ENCODE measurements at regions not wholly inside any gene's neighbourhood (a gene's known extent, or its start where the extent isn't known, plus 50 kb on each side); places are given as distances from the start of the nearest gene placed in this dataset.

DNA sequence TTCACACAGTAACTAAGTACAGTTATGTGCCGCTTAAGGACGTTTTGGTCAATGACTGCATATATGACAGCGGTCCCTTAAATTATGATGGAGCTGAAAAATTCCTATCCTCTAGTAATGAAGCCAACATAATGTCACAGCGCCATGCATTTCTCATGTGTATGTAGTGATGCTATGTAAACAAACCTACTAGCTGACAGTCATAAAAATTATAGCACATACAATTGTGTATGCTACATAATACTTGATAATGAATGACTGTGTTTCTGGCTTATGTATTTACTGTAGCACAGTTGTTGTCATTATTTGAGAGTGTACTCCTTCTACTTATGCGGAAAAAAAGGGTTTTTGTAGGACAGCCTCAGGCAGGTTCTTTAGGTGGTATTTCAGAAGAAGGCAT is 99.7 kb downstream of the DACT1 start:
- H3K27ac Mint-ChIP-seq (ENCODE audit: low read depth, unreplicated experiment), result no peak overlapping the region
- no peak overlapping the region for H3K4me3 Mint-ChIP-seq (ENCODE audit: unreplicated experiment)
- CTCF ChIA-PET, result interaction anchor here (0.7 kb wide), 1 partner anchor 14 kb away, joined by 4 read pairs; no protein-coding TSS in a partner anchor
- H3K4me1 Mint-ChIP-seq (ENCODE audit: insufficient read depth, unreplicated experiment), result no peaks in the 10 kb centered on the region
- POLR2A ChIA-PET, result no interaction called here
- DNase-seq (ENCODE audit: unreplicated experiment), result no peak
- no TSS peak for BruUV-seq (replicated peaks)
- peaks cover 89% of the 10 kb centered on the region for H3K27me3 Mint-ChIP-seq (ENCODE audit: insufficient read depth, unreplicated experiment)
- intact Hi-C loops (cut with micrococcal nuclease), result no loop called here
- no peaks in the 10 kb centered on the region for H3K9me3 Mint-ChIP-seq (ENCODE audit: unreplicated experiment)
- TF ChIP-seq, protein P1, sequence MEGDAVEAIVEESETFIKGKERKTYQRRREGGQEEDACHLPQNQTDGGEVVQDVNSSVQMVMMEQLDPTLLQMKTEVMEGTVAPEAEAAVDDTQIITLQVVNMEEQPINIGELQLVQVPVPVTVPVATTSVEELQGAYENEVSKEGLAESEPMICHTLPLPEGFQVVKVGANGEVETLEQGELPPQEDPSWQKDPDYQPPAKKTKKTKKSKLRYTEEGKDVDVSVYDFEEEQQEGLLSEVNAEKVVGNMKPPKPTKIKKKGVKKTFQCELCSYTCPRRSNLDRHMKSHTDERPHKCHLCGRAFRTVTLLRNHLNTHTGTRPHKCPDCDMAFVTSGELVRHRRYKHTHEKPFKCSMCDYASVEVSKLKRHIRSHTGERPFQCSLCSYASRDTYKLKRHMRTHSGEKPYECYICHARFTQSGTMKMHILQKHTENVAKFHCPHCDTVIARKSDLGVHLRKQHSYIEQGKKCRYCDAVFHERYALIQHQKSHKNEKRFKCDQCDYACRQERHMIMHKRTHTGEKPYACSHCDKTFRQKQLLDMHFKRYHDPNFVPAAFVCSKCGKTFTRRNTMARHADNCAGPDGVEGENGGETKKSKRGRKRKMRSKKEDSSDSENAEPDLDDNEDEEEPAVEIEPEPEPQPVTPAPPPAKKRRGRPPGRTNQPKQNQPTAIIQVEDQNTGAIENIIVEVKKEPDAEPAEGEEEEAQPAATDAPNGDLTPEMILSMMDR (IDR thresholded peaks at IDR 0.05; ENCODE audit: unreplicated experiment), result no peak
- H3K36me3 Mint-ChIP-seq (ENCODE audit: insufficient read depth, unreplicated experiment), result peaks cover 6% of the 10 kb centered on the region

DNA sequence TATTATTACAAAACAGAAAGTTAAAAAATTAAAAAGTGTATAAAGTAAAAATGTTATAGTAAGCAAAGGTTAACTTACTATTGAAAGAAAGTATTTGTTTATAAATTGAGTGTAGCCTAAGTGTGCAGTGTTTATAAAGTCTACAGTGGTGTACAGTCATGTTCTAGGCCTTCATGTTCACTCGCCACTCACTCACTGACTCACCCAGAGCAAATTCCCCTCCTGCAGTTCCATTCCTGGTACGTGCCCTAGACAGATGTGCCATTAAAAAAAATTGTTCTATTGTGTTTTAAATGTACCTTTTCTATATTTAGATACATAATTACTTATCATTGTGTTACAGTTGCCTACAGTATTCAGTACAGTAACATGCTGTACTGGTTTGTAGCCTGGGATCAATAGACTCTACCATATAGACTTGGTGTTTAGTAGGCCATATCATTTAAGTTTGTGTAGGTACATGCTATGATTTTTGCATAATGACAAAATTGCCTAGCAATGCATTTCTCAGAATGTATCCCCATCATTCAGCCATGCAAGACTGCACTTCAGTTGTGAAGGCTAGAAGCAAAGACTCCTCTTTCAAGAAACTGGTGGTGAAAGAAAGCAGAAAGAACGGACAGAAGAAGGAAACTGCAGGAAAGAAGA is 100.6 kb downstream of the DACT1 start:
- DNase-seq (ENCODE audit: unreplicated experiment), result peak; percentile 63
- H3K9me3 Mint-ChIP-seq (ENCODE audit: unreplicated experiment), result no peaks in the 10 kb centered on the region
- TF ChIP-seq, protein P1 (IDR thresholded peaks at IDR 0.05; ENCODE audit: unreplicated experiment), result no peak
- no peaks in the 10 kb centered on the region for H3K4me1 Mint-ChIP-seq (ENCODE audit: insufficient read depth, unreplicated experiment)
- ChIA-PET CTCF (interaction anchor here (0.7 kb wide), 1 partner anchor 13 kb away, joined by 4 read pairs; no protein-coding TSS in a partner anchor), POLR2A (no interaction called here)
- peaks cover 6% of the 10 kb centered on the region for H3K36me3 Mint-ChIP-seq (ENCODE audit: insufficient read depth, unreplicated experiment)
- intact Hi-C loops (cut with micrococcal nuclease), result no loop called here
- peaks cover 89% of the 10 kb centered on the region for H3K27me3 Mint-ChIP-seq (ENCODE audit: insufficient read depth, unreplicated experiment)
- no peak overlapping the region for H3K27ac Mint-ChIP-seq (ENCODE audit: low read depth, unreplicated experiment)
- no TSS peak for BruUV-seq (replicated peaks)
- H3K4me3 Mint-ChIP-seq (ENCODE audit: unreplicated experiment), result no peak overlapping the region

DNA sequence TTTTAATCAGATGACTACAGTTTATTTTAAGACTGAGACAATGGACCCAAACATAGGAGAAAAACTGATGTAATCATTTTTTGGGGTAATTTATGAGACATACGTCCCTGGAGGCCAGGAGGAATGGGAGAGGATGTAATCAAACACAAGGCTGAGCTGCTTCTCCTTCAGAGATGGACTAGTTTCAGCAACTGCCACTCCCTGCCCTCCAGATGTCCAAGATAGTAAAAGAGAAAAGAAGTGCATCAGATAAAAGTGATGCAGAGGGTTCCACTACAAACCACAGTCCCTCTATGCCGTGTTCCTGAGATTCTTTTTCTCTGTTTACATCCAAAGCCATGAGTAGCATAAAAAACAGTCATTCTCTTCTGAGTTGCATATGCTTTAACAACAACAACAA is 101.1 kb downstream of the DACT1 start:
- Mint-ChIP-seq H3K9me3 (ENCODE audit: unreplicated experiment) (no peaks in the 10 kb centered on the region), H3K4me3 (ENCODE audit: unreplicated experiment) (no peak overlapping the region), H3K27ac (ENCODE audit: low read depth, unreplicated experiment) (no peak overlapping the region), H3K4me1 (ENCODE audit: insufficient read depth, unreplicated experiment) (no peaks in the 10 kb centered on the region), H3K27me3 (ENCODE audit: insufficient read depth, unreplicated experiment) (peaks cover 89% of the 10 kb centered on the region), H3K36me3 (ENCODE audit: insufficient read depth, unreplicated experiment) (peaks cover 6% of the 10 kb centered on the region)
- no TSS peak for BruUV-seq (replicated peaks)
- ChIA-PET POLR2A (no interaction called here), CTCF (no interaction called here)
- TF ChIP-seq, protein P1 (IDR thresholded peaks at IDR 0.05; ENCODE audit: unreplicated experiment), result no peak
- intact Hi-C loops (cut with micrococcal nuclease), result no loop called here
- DNase-seq (ENCODE audit: unreplicated experiment), result no peak

DNA sequence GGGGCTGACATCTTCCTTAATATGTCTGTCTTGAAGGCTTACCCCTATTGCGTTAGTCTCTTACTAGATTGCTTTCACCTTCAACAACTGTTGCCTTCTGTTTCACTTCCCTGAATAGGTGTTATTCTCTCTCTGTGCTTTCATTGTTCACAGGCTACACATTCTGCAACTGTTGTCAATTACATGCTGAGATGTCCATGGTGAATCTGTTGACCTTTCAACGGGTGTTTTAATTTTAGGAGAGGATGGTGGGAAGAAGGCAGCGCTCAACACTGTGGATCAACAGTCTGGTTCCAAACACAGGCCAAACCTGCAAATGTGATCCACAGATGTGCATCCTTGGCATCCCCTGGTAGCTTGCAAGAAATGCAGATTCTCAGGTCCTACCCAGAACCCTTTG is 101.9 kb downstream of the DACT1 start:
- BruUV-seq (replicated peaks), result no TSS peak
- Mint-ChIP-seq H3K36me3 (ENCODE audit: insufficient read depth, unreplicated experiment) (peaks cover 6% of the 10 kb centered on the region), H3K9me3 (ENCODE audit: unreplicated experiment) (no peaks in the 10 kb centered on the region), H3K4me3 (ENCODE audit: unreplicated experiment) (no peak overlapping the region), H3K4me1 (ENCODE audit: insufficient read depth, unreplicated experiment) (no peaks in the 10 kb centered on the region), H3K27ac (ENCODE audit: low read depth, unreplicated experiment) (no peak overlapping the region), H3K27me3 (ENCODE audit: insufficient read depth, unreplicated experiment) (peaks cover 89% of the 10 kb centered on the region)
- ChIA-PET POLR2A (no interaction called here), CTCF (no interaction called here)
- intact Hi-C loops (cut with micrococcal nuclease), result no loop called here
- no peak for DNase-seq (ENCODE audit: unreplicated experiment)
- TF ChIP-seq, protein P1 (IDR thresholded peaks at IDR 0.05; ENCODE audit: unreplicated experiment), result no peak

Data from MCF 10A (cell line).